ENCODE measurements at regions not wholly inside any gene's neighbourhood (a gene's known extent, or its start where the extent isn't known, plus 50 kb on each side); places are given as distances from the start of the nearest gene placed in this dataset.
"Not testable (repeated sequence)": the region's sequence is repeated elsewhere in the genome, so short reads cannot be mapped to it uniquely, and the experiment has no call there.

GRCh38 chr7:82650095-82650494 is 206.5 kb upstream of the CACNA2D1 start:
- not testable (repeated sequence) for TF ChIP-seq CTCF, EZH2phosphoT487 (IDR thresholded peaks at IDR 0.05; ENCODE audit: low read length)

All from MM.1S (cell line).